ENCODE measurements at regions not wholly inside any gene's neighbourhood (a gene's known extent, or its start where the extent isn't known, plus 50 kb on each side); places are given as distances from the start of the nearest gene placed in this dataset.

DNA sequence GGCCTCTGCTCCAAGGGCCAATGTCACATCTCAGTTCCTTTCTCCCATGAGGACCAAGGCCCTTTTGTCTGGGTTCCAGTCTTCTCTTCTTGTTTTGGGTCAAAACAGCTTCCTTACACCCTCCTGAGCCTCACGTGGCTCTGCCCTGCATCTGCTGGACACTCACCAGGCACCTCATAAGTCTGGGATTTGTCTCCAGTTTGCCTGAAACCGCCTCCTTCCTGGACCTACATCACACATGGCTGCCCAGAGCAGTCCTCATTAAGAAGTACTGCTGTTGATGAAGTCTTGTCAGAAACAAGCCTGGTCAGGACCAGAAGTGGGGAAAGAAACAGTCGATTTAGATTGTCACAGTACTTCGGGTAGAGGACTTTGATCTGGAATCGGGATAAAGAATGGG is 173.4 kb upstream of the BMPER start:
- TF ChIP-seq, protein P1, sequence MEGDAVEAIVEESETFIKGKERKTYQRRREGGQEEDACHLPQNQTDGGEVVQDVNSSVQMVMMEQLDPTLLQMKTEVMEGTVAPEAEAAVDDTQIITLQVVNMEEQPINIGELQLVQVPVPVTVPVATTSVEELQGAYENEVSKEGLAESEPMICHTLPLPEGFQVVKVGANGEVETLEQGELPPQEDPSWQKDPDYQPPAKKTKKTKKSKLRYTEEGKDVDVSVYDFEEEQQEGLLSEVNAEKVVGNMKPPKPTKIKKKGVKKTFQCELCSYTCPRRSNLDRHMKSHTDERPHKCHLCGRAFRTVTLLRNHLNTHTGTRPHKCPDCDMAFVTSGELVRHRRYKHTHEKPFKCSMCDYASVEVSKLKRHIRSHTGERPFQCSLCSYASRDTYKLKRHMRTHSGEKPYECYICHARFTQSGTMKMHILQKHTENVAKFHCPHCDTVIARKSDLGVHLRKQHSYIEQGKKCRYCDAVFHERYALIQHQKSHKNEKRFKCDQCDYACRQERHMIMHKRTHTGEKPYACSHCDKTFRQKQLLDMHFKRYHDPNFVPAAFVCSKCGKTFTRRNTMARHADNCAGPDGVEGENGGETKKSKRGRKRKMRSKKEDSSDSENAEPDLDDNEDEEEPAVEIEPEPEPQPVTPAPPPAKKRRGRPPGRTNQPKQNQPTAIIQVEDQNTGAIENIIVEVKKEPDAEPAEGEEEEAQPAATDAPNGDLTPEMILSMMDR (IDR thresholded peaks at IDR 0.05; ENCODE audit: insufficient read depth, low read length, missing control alignments): no peak
- POLR2A ChIA-PET: interaction anchor here (0.7 kb wide), 1 partner anchor 184 kb away, joined by 3 read pairs; no protein-coding TSS in a partner anchor
- CTCF ChIA-PET: interaction anchor here (0.6 to 1.4 kb wide), 4 partner anchors 10 to 272 kb away, joined by 3 read pairs; no protein-coding TSS in a partner anchor
- no peak for DNase-seq (ENCODE audit: low read depth, low spot score)
- no peak overlapping the region for H3K4me3 ChIP-seq (ENCODE audit: low read depth, low read length)

DNA sequence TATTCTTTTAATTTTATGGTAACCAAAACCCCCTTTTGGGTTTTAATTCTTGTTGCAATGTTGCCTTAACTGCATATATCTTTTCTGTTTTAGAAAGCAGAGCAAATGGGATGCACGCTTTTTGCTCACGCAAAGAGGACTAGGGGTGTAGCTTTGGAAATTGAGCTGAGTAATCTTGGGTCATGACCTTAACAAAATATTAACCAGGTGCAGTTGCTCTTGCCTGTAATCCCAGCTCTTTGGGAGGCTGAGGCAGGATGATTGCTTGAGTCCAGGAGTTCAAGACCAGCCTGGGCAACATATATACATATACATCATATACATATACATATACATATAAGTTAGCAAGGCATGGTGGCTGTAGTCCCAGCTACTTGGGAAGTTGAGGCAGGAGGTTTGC is 172.9 kb upstream of the BMPER start:
- CTCF ChIA-PET: interaction anchor here (0.6 to 1.4 kb wide), 4 partner anchors 11 to 273 kb away, joined by 3 read pairs; no protein-coding TSS in a partner anchor
- POLR2A ChIA-PET: interaction anchor here (0.7 kb wide), 1 partner anchor 183 kb away, joined by 3 read pairs; no protein-coding TSS in a partner anchor
- TF ChIP-seq, protein P1 (IDR thresholded peaks at IDR 0.05; ENCODE audit: insufficient read depth, low read length, missing control alignments): no peak
- no peak overlapping the region for H3K4me3 ChIP-seq (ENCODE audit: low read depth, low read length)
- DNase-seq (ENCODE audit: low read depth, low spot score): no peak

DNA sequence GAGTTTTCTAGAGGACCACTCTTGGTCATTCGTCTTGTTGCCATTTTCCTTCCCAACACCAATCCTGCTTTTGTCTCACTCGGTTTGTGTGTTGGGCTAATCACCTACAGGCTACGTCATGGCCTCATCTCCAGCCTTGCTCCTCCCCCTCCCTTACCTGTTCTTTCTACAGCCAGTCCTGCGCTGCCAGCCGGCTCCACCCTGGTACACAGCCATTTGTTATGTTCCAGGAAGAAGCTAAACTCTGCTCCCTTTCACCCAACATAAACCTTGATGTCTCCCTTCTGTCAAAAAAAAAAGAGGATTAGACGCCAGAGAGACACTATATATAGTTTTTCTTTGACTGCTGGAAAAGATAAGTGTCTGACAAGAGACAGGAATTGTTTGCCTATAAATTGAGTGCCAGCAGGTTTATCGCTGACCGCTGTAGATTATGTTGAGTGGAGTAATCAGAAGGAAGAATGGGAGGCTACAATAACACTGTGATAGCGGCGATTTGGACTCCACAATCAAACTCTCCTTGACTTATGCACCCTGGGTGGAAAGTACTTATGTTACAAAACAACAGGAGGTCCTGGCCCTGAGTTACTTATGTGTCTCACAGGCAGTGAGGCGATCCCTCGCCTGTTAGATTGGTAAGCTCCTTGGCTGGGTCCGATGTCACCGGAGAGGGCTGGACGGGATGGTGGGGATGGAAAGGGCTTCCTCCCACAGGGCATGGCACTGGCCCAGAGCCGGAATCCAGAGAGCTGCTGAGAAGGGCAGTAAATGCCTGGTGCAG is 171.3 kb upstream of the BMPER start:
- TF ChIP-seq, protein P1 (IDR thresholded peaks at IDR 0.05; ENCODE audit: insufficient read depth, low read length, missing control alignments): no peak
- ChIA-PET POLR2A (no interaction called here), CTCF (no interaction called here)
- DNase-seq (ENCODE audit: low read depth, low spot score): no peak
- H3K4me3 ChIP-seq (ENCODE audit: low read depth, low read length): no peak overlapping the region

DNA sequence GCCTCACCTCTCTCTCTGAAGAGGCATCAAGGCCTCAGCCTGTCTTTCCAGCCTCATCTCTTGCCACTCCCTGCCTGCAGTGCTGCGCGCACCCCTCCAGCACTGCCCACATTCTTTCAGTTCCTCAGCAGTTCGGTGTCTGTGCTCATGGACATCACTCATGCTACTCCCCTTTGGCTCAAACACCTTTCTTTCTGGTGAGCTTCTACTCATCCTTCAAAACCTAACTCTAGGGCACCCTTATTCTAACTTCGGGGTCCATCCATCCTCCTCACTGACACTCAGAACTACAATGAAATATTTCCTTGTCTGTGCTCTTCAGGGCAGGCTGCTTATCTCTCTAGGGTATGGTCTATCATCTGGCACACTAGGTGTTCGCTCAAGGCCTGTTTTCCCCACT is 169.9 kb upstream of the BMPER start:
- CTCF ChIA-PET: no interaction called here
- POLR2A ChIA-PET: no interaction called here
- no peak overlapping the region for H3K4me3 ChIP-seq (ENCODE audit: low read depth, low read length)
- DNase-seq (ENCODE audit: low read depth, low spot score): no peak
- TF ChIP-seq, protein P1 (IDR thresholded peaks at IDR 0.05; ENCODE audit: insufficient read depth, low read length, missing control alignments): no peak

DNA sequence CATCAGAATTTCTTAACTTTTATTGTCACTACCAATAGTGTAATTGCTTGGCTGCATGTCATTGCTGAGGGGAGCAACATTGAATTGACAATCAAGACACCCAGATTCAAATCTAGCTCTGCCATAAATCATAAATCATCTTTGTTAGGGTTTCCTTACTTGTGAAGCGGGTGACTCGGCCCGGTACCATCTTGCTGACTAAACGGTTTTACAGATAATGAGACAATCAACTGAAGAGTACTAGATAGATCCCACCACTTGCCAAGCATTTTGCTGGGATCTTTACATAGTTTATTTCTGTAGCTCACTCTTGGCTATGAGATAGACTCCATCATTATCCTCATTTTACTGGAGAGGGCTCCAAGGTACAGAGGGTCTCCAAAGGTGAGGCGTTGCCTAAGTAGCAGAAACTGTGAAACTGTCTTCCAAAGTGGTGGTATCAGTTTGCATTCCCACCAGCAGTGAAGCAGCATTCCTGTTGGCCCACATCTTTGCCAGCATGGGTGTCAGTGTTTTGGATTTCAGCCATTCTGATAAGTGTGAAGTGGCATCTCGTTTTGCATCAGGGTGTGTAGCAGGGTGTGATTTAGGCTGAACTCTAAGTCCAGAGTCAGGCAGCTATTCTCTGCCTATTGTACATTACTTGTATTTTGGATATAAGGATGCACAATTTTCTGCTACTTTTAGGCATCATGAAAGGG is 168.7 kb upstream of the BMPER start:
- POLR2A ChIA-PET: no interaction called here
- H3K4me3 ChIP-seq (ENCODE audit: low read depth, low read length): no peak overlapping the region
- TF ChIP-seq, protein P1 (IDR thresholded peaks at IDR 0.05; ENCODE audit: insufficient read depth, low read length, missing control alignments): no peak
- no peak for DNase-seq (ENCODE audit: low read depth, low spot score)
- CTCF ChIA-PET: interaction anchor here (1.2 to 2.6 kb wide), 2 partner anchors 12 to 21 kb away, joined by 3 to 8 read pairs; no protein-coding TSS in a partner anchor

Data from AG04449 (cell line).